K562 (cell line): ENCODE measurements at regions not wholly inside any gene's neighbourhood (a gene's known extent, or its start where the extent isn't known, plus 50 kb on each side); places are given as distances from the start of the nearest gene placed in this dataset.

Source experiments
- ATAC-seq: fragments of 200-7000 bp; cut with Tn5 transposase; 3 replicates; pipeline ENCODE4 v1.9.1; 2020; ENCODE audit warnings: moderate library complexity
- BruUV-seq: library from RNA; stranded (reverse); fragments of 400-500 nt; replicated peaks from 2 replicates; lab custom pipeline; 2021; lab: Mats Ljungman, UMichigan
- CTCF ChIA-PET: fragments of 300-600 bp; formaldehyde crosslinking; extraction: SDS; loops from one replicate; lab custom pipeline; 2021; ENCODE audit warnings: low intra/inter-chr PET ratio; lab: Yijun Ruan, JAX
- POLR2A ChIA-PET: fragments of 300-600, 350-650 bp; sonication (Branson Sonifier 250); formaldehyde crosslinking; extraction: SDS; loops from one replicate; lab custom pipeline; 2021; ENCODE audit warnings: antibody characterized with exemption, inconsistent platforms; lab: Yijun Ruan, JAX
- DNase-seq, 4 experiments: peaks; one replicate each; pipeline versions ENCODE4 v3.0.0 to v3.0.0-alpha.2; 2011 to 2018; ENCODE audit warnings: low spot score in 3 of 4, mixed read lengths in 3 of 4; ENCODE audit errors: extremely low read depth in 1 of 4
- FAIRE-seq: peaks from 2 replicates; lab custom pipeline; 2011; peaks lifted over from hg19 to GRCh38; lab: Jason Lieb, UNC
- H2AFZ ChIP-seq: 2 replicates; pipeline ENCODE4 v1.6.0; 2011; ENCODE audit warnings: low read depth, low read length, control low read depth, inconsistent platforms
- H3K27ac ChIP-seq: fragments of 200-600 bp; 3 replicates; pipeline ENCODE4 v1.8.0; 2011; ENCODE audit warnings: low read depth, mild to moderate bottlenecking, control low read depth, inconsistent platforms, low read length, moderate library complexity, mixed read lengths; ENCODE audit errors: extremely low read depth
- H3K27me3 ChIP-seq, 2 experiments: fragments of 300-600 bp in 1 of 2; 2 replicates in 1 of 2; 3 replicates in 1 of 2; pipeline versions ENCODE4 v1.6.0 to v1.8.0; 2011; ENCODE audit warnings: inconsistent platforms in 2 of 2, low read length in 2 of 2, mild to moderate bottlenecking in 1 of 2, mixed read lengths in 1 of 2, moderate library complexity in 1 of 2; ENCODE audit not compliant: control insufficient read depth in 2 of 2, insufficient read depth in 2 of 2
- H3K36me3 ChIP-seq: fragments of 300-600 bp; 3 replicates; pipeline ENCODE4 v1.8.0; 2011; ENCODE audit warnings: mild to moderate bottlenecking, low read length, inconsistent platforms; ENCODE audit not compliant: control insufficient read depth, insufficient read depth
- H3K4me1 ChIP-seq, 2 experiments: fragments of 200-600 bp in 1 of 2; replicated peaks in 1 of 2; 2 replicates in 1 of 2; 3 replicates in 1 of 2; pipeline versions ENCODE4 v1.5.1 to v1.8.0; 2011; ENCODE audit warnings: inconsistent platforms in 2 of 2, low read length in 2 of 2, mild to moderate bottlenecking in 1 of 2, mixed read lengths in 1 of 2, moderate library complexity in 1 of 2; ENCODE audit not compliant: control insufficient read depth in 2 of 2, insufficient read depth in 2 of 2
- H3K4me2 ChIP-seq: 2 replicates; pipeline ENCODE4 v1.6.1; 2011; ENCODE audit warnings: low read length, control low read depth, inconsistent platforms, mixed read lengths; ENCODE audit not compliant: insufficient read depth
- H3K4me3 ChIP-seq: fragments of 200-600 bp; sonication (generic), shearing (Covaris generic); 2 replicates; pipeline ENCODE4 v1.5.1; 2016; ENCODE audit warnings: control low read depth, inconsistent platforms
- H3K79me2 ChIP-seq: fragments of 200-600 bp; 3 replicates; pipeline ENCODE4 v1.8.0; 2011; ENCODE audit warnings: low read length, inconsistent platforms; ENCODE audit not compliant: control insufficient read depth, insufficient read depth
- H3K9ac ChIP-seq, 2 experiments: 2 replicates each; pipeline versions ENCODE4 v1.6.0 to v1.6.1; 2011; ENCODE audit warnings: low read depth in 2 of 2, low read length in 2 of 2, control low read depth in 1 of 2, inconsistent platforms in 1 of 2, mild to moderate bottlenecking in 1 of 2, mixed read lengths in 1 of 2; ENCODE audit not compliant: insufficient read depth in 1 of 2
- H3K9me1 ChIP-seq: one replicate; pipeline ENCODE4 v1.6.0; 2011; ENCODE audit warnings: inconsistent platforms, mild to moderate bottlenecking, low read length, moderate library complexity; ENCODE audit not compliant: control insufficient read depth, insufficient read depth
- H3K9me3 ChIP-seq: replicated peaks from 2 replicates; pipeline ENCODE4 v1.5.1; 2011; ENCODE audit warnings: low read depth, low read length, inconsistent platforms; ENCODE audit not compliant: control insufficient read depth, insufficient read depth
- H4K20me1 ChIP-seq: replicated peaks from 2 replicates; pipeline ENCODE4 v1.6.1; 2011; ENCODE audit warnings: low read length, inconsistent platforms, mixed read lengths; ENCODE audit not compliant: control insufficient read depth, insufficient read depth
- WGBS: fragments of 100-300 bp; shearing (Covaris generic); methylation state at CpG from one replicate; pipeline ENCODE4 v1.1.6; 2016; ENCODE audit warnings: low coverage, mixed read lengths; ENCODE audit not compliant: insufficient coverage; ENCODE audit errors: missing lambda C conversion rate; 5-methylcytosine and 5-hydroxymethylcytosine counted together
- in situ Hi-C: fragments of 300-500 bp; cut with MboI; formaldehyde crosslinking; loops from 4 replicates; pipeline ENCODE4 v1.15.0; 2018; ENCODE audit warnings: inconsistent platforms, mixed read lengths
- intact Hi-C: fragments of 100-400 bp; cut with micrococcal nuclease; formaldehyde crosslinking; loops from 2 replicates; pipeline ENCODE4 v1.14.2; 2022
- TF ChIP-seq, protein P1 (sequence below): IDR thresholded peaks from 2 replicates; pipeline ENCODE4 v1.6.1; 2014; ENCODE audit warnings: antibody characterized with exemption
- TF ChIP-seq, protein P2 (sequence below), 2 experiments: fragments of 450-650 bp; formaldehyde crosslinking in 1 of 2; IDR thresholded peaks; 2 replicates each; pipeline versions ENCODE4 v1.4.0 to v1.6.1; 2014 to 2020; ENCODE audit warnings: mild to moderate bottlenecking in 2 of 2, borderline replicate concordance in 1 of 2, low read depth in 1 of 2

DNA sequence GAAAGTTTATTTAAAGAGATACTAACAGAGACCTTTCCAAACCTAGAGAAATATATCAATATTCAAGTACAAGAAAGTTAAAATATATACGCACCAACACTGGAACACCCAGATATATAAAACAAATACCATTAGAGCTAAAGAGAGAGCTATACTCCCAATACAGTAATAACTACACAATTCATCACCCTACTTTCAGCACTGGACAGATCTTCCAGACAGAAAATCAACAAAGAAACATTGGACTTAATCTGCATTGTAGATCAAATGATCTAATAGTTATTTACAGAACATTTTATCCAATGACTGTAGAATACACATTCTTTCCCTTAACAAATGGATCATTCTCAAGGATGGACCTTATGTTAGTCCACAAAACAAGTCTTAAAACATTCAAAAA, 311.9 kb downstream of the METTL15 start:
- in situ Hi-C loops = no loop called here
- intact Hi-C loops = no loop called here
- BruUV-seq = no TSS peak

More for the DNA sequence above, 311.9 kb downstream of the METTL15 start:
- POLR2A ChIA-PET = no interaction called here
- Histone ChIP-seq H3K4me3 (no peak overlapping the region), H4K20me1 (no peaks in the 10 kb centered on the region), H2AFZ (no peak overlapping the region), H3K4me2 (no peak overlapping the region), H3K36me3 (no peaks in the 10 kb centered on the region), H3K9me3 (no peaks in the 10 kb centered on the region), H3K9me1 (no peaks in the 10 kb centered on the region), H3K9ac (no peak overlapping the region), H3K79me2 (no peaks in the 10 kb centered on the region), H3K27ac (no peak overlapping the region), H3K4me1 (no peaks in the 10 kb centered on the region), H3K27me3 (no peaks in the 10 kb centered on the region)
- WGBS = 0% methylated on average over 1 of the region's 1 CpG
- FAIRE-seq (no peak), DNase-seq (no peak), ATAC-seq (no peak)
- CTCF ChIA-PET = no interaction called here
- TF ChIP-seq, protein P1, sequence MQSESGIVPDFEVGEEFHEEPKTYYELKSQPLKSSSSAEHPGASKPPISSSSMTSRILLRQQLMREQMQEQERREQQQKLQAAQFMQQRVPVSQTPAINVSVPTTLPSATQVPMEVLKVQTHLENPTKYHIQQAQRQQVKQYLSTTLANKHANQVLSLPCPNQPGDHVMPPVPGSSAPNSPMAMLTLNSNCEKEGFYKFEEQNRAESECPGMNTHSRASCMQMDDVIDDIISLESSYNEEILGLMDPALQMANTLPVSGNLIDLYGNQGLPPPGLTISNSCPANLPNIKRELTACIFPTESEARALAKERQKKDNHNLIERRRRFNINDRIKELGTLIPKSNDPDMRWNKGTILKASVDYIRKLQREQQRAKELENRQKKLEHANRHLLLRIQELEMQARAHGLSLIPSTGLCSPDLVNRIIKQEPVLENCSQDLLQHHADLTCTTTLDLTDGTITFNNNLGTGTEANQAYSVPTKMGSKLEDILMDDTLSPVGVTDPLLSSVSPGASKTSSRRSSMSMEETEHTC = no peak
- TF ChIP-seq, protein P2, sequence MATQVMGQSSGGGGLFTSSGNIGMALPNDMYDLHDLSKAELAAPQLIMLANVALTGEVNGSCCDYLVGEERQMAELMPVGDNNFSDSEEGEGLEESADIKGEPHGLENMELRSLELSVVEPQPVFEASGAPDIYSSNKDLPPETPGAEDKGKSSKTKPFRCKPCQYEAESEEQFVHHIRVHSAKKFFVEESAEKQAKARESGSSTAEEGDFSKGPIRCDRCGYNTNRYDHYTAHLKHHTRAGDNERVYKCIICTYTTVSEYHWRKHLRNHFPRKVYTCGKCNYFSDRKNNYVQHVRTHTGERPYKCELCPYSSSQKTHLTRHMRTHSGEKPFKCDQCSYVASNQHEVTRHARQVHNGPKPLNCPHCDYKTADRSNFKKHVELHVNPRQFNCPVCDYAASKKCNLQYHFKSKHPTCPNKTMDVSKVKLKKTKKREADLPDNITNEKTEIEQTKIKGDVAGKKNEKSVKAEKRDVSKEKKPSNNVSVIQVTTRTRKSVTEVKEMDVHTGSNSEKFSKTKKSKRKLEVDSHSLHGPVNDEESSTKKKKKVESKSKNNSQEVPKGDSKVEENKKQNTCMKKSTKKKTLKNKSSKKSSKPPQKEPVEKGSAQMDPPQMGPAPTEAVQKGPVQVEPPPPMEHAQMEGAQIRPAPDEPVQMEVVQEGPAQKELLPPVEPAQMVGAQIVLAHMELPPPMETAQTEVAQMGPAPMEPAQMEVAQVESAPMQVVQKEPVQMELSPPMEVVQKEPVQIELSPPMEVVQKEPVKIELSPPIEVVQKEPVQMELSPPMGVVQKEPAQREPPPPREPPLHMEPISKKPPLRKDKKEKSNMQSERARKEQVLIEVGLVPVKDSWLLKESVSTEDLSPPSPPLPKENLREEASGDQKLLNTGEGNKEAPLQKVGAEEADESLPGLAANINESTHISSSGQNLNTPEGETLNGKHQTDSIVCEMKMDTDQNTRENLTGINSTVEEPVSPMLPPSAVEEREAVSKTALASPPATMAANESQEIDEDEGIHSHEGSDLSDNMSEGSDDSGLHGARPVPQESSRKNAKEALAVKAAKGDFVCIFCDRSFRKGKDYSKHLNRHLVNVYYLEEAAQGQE (IDR thresholded peaks at IDR 0.05; ENCODE audit: borderline replicate concordance) = 0 out of 2 replicates have a peak, but pooled peaks have one; percentile 16
- TF ChIP-seq, protein P2 (CRISPR knock-in tag; IDR thresholded peaks at IDR 0.05; ENCODE audit: low read depth) = no peak
